ENCODE measurements at regions not wholly inside any gene's neighbourhood (a gene's known extent, or its start where the extent isn't known, plus 50 kb on each side); places are given as distances from the start of the nearest gene placed in this dataset.
A peak's percentile ranks its signal among the peaks of the same experiment; 100 is the strongest.

GRCh38 chr20:11130554-11131166 lies 456.9 kb upstream of the JAG1 start:
- no peak for DNase-seq (ENCODE audit: low spot score)

GRCh38 chr20:11132819-11133415 lies 459.1 kb upstream of the JAG1 start:
- DNase-seq (ENCODE audit: low spot score), result no peak

GRCh38 chr20:11136691-11137090 lies 462.9 kb upstream of the JAG1 start:
- no peak for DNase-seq (ENCODE audit: low spot score)

GRCh38 chr20:11137688-11138087 lies 463.9 kb upstream of the JAG1 start:
- DNase-seq (ENCODE audit: low spot score), result no peak

GRCh38 chr20:11140359-11140758 lies 466.6 kb upstream of the JAG1 start:
- DNase-seq (ENCODE audit: low spot score), result peak; percentile 52

GRCh38 chr20:11143481-11143880 lies 469.7 kb upstream of the JAG1 start:
- DNase-seq (ENCODE audit: low spot score), result no peak

GRCh38 chr20:11144114-11144950 lies 470.5 kb upstream of the JAG1 start:
- DNase-seq (ENCODE audit: low spot score), result no peak

GRCh38 chr20:11145616-11146015 lies 471.8 kb upstream of the JAG1 start:
- DNase-seq (ENCODE audit: low spot score), result no peak

GRCh38 chr20:11153819-11154218 lies 480.0 kb upstream of the JAG1 start:
- DNase-seq (ENCODE audit: low spot score), result no peak

GRCh38 chr20:11155156-11155756 lies 481.5 kb upstream of the JAG1 start:
- DNase-seq (ENCODE audit: low spot score), result no peak

GRCh38 chr20:11156922-11157321 lies 483.1 kb upstream of the JAG1 start:
- no peak for DNase-seq (ENCODE audit: low spot score)

GRCh38 chr20:11158146-11158545 lies 484.3 kb upstream of the JAG1 start:
- DNase-seq (ENCODE audit: low spot score), result no peak

GRCh38 chr20:11158589-11158988 lies 484.8 kb upstream of the JAG1 start:
- DNase-seq (ENCODE audit: low spot score), result no peak

GRCh38 chr20:11159728-11160127 lies 485.9 kb upstream of the JAG1 start:
- no peak for DNase-seq (ENCODE audit: low spot score)

- DNase-seq (ENCODE audit: low spot score), result no peak
Observed at GRCh38 chr20:11162026-11162775, 488.4 kb upstream of the JAG1 start.

GRCh38 chr20:11165789-11166188 lies 492.0 kb upstream of the JAG1 start:
- no peak for DNase-seq (ENCODE audit: low spot score)

- DNase-seq (ENCODE audit: low spot score), result no peak
Observed at GRCh38 chr20:11166712-11167111, 492.9 kb upstream of the JAG1 start.

- DNase-seq (ENCODE audit: low spot score), result peak; percentile 3
Observed at GRCh38 chr20:11168026-11168425, 494.2 kb upstream of the JAG1 start.

GRCh38 chr20:11170025-11170424 lies 496.2 kb upstream of the JAG1 start:
- DNase-seq (ENCODE audit: low spot score), result no peak

- no peak for DNase-seq (ENCODE audit: low spot score)
Observed at GRCh38 chr20:11170565-11170964, 496.8 kb upstream of the JAG1 start.

- no peak for DNase-seq (ENCODE audit: low spot score)
Observed at GRCh38 chr20:11172881-11173280, 499.1 kb upstream of the JAG1 start.

GRCh38 chr20:11173916-11174315 lies 500.1 kb upstream of the JAG1 start:
- no peak for DNase-seq (ENCODE audit: low spot score)
